RWPE2 (cell line): ENCODE measurements at regions not wholly inside any gene's neighbourhood (a gene's known extent, or its start where the extent isn't known, plus 50 kb on each side); places are given as distances from the start of the nearest gene placed in this dataset.

ENCODE experiments used
- ATAC-seq: fragments of 200-7000 bp; cut with Tn5 transposase; 3 replicates; pipeline ENCODE4 v1.9.1; 2021; ENCODE audit warnings: low read depth
- DNase-seq: peaks from one replicate; pipeline ENCODE4 v3.0.0-alpha.2; 2020; ENCODE audit warnings: low spot score
- H3K27ac ChIP-seq: fragments of 450-650 bp; 2 replicates; pipeline ENCODE4 v1.5.1; 2017; ENCODE audit warnings: mild to moderate bottlenecking; ENCODE audit not compliant: poor library complexity, severe bottlenecking
- H3K27me3 ChIP-seq: fragments of 250-450 bp; sonication (Bioruptor Pico); 2 replicates; pipeline ENCODE4 v1.5.1; 2021; ENCODE audit warnings: mild to moderate bottlenecking, moderate library complexity; ENCODE audit not compliant: insufficient read depth, poor library complexity, severe bottlenecking
- H3K36me3 ChIP-seq: fragments of 250-450 bp; sonication (Bioruptor Pico); 2 replicates; pipeline ENCODE4 v1.5.1; 2020; ENCODE audit warnings: low read depth, mild to moderate bottlenecking, moderate library complexity
- H3K4me1 ChIP-seq: fragments of 250-450 bp; sonication (Bioruptor Pico); 2 replicates; pipeline ENCODE4 v1.5.1; 2021; ENCODE audit warnings: mild to moderate bottlenecking, moderate library complexity; ENCODE audit not compliant: insufficient read depth, poor library complexity, severe bottlenecking
- H3K4me3 ChIP-seq: fragments of 250-450 bp; sonication (Bioruptor Pico); 2 replicates; pipeline ENCODE4 v1.5.1; 2021; ENCODE audit warnings: mild to moderate bottlenecking, moderate library complexity; ENCODE audit not compliant: severe bottlenecking
- H3K9me3 ChIP-seq: fragments of 250-450 bp; sonication (Bioruptor Pico); 2 replicates; pipeline ENCODE4 v1.5.1; 2021; ENCODE audit warnings: mild to moderate bottlenecking, moderate library complexity; ENCODE audit not compliant: severe bottlenecking
- CTCF ChIP-seq: fragments of 450-650 bp; IDR thresholded peaks from one replicate; pipeline ENCODE4 v1.5.1; 2017; ENCODE audit warnings: mild to moderate bottlenecking, moderate library complexity; ENCODE audit not compliant: poor library complexity, severe bottlenecking

DNA sequence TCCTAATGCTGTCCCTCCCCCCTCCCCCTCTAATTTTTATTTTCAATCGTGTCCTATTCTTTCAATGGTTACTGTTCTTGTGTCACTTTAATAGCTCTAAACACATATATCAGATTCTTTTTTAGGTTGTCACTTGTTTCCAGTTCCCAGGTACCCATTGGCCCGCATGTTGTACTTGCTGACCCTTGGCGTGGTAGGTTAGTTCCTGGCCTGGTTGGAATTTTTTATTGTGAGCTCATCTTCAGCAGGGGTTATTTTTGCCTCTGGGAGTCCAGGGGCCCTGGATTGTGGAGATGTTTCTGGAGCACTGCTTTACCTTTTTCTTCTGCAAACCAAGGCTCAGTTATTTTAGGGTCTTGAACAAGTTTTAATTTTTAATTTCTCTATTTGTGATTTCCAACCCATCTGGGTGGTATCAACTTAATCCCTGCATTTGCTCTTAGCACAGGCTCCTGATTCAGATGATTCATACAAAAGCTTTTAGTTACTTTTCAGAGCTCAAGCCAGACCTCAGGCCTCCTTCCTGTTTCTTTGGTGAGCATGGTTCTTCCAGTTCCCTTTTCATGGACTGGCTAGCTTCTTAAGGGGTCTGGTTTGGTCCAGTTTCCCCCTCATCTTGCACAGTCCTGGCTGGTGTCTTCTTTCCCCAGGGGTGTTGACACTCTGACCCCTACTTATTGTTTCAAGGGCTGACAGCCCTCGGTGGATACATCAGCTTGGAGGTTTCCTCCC, 220.5 kb downstream of the TM9SF2 start:
- no peaks in the 10 kb centered on the region for H3K9me3 ChIP-seq
- H3K36me3 ChIP-seq: no peaks in the 10 kb centered on the region
- no peak overlapping the region for H3K27ac ChIP-seq
- no peaks in the 10 kb centered on the region for H3K27me3 ChIP-seq
- ATAC-seq: no peak
- DNase-seq: no peak
- no peak for TF ChIP-seq CTCF
- no peaks in the 10 kb centered on the region for H3K4me1 ChIP-seq
- H3K4me3 ChIP-seq: no peak overlapping the region

DNA sequence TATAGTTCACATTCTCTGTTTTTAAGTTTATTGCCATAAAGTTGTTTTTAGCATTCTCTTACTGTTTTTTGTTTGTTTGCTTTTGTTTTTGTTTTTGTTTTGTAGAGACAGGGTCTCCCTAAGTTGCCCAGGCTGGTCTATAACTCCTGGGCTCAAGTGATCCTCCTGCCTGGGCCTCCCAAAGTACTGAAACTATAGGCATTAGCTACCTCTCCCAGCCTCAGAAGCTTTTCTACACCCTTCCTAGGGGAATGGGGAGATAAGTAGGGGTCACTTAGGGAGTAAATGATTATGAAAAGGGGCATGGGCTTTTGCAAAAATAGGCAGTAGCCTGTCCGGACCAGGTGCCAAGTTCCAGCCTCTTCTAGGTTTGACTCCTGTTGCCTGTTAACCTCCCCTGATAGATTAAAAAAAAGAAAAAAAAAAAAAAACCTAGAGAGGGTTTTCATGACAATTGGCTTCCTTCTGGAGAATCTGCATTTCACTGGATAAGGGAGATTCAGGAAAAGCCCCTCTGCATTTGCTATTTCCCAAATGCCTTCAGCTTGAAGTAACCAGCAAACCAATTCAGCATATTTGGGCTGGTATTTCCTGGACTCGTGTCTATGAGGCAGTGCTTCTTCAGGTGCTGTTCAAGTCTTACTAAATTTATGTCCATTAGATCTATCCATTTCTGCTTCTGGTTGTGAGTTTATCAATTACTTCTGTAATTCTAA, 216.8 kb downstream of the TM9SF2 start:
- no peak for TF ChIP-seq CTCF
- H3K36me3 ChIP-seq: no peaks in the 10 kb centered on the region
- H3K27ac ChIP-seq: no peak overlapping the region
- H3K4me3 ChIP-seq: no peak overlapping the region
- H3K4me1 ChIP-seq: no peaks in the 10 kb centered on the region
- ATAC-seq (no peak), DNase-seq (no peak)
- no peaks in the 10 kb centered on the region for H3K9me3 ChIP-seq
- H3K27me3 ChIP-seq: no peaks in the 10 kb centered on the region

GRCh38 chr13:99709134-99709533, 207.9 kb downstream of the TM9SF2 start:
- ATAC-seq (no peak), DNase-seq (no peak)
- TF ChIP-seq CTCF: no peak
- no peaks in the 10 kb centered on the region for H3K9me3 ChIP-seq
- no peak overlapping the region for H3K27ac ChIP-seq
- H3K27me3 ChIP-seq: no peaks in the 10 kb centered on the region
- no peaks in the 10 kb centered on the region for H3K36me3 ChIP-seq
- no peaks in the 10 kb centered on the region for H3K4me1 ChIP-seq
- H3K4me3 ChIP-seq: no peak overlapping the region

DNA sequence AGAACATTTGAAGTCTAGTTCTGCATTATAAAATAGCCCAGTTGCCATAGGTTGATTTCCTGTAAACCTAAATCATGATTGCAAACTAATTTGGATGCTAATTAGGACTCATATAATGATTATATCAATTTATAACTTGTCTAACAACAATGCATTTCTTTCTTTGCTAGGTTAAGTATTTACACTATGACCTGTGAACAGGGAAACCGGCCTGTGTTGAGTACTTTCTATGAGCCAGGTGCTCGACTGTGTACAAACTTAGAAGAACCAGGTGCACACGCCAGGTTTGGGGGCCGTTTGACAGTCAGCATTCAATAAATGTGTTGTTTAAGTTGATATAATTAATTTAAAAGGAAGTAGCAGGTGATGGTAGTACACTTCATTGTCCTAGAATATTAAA, 203.1 kb downstream of the TM9SF2 start:
- TF ChIP-seq CTCF: no peak
- no peaks in the 10 kb centered on the region for H3K4me1 ChIP-seq
- no peaks in the 10 kb centered on the region for H3K27me3 ChIP-seq
- H3K4me3 ChIP-seq: no peak overlapping the region
- no peak for DNase-seq
- H3K36me3 ChIP-seq: no peaks in the 10 kb centered on the region
- no peak for ATAC-seq
- no peaks in the 10 kb centered on the region for H3K9me3 ChIP-seq
- no peak overlapping the region for H3K27ac ChIP-seq

- no peaks in the 10 kb centered on the region for H3K9me3 ChIP-seq
- no peak overlapping the region for H3K4me3 ChIP-seq
- no peaks in the 10 kb centered on the region for H3K4me1 ChIP-seq
- ATAC-seq (no peak), DNase-seq (no peak)
- no peak for TF ChIP-seq CTCF
- no peaks in the 10 kb centered on the region for H3K36me3 ChIP-seq
- H3K27me3 ChIP-seq: no peaks in the 10 kb centered on the region
- H3K27ac ChIP-seq: no peak overlapping the region
Observed at GRCh38 chr13:99703908-99704307, 202.6 kb downstream of the TM9SF2 start.
